Neural cell (in vitro differentiated cells): ENCODE measurements at regions not wholly inside any gene's neighbourhood (a gene's known extent, or its start where the extent isn't known, plus 50 kb on each side); places are given as distances from the start of the nearest gene placed in this dataset.
A peak's percentile ranks its signal among the peaks of the same experiment; 100 is the strongest.

Experiments used
- CTCF ChIP-seq: fragments of 450-650 bp; IDR thresholded peaks from 2 replicates; pipeline ENCODE4 v1.5.1; 2014; ENCODE audit warnings: antibody characterized with exemption, mild to moderate bottlenecking, moderate library complexity; ENCODE audit not compliant: poor library complexity, severe bottlenecking
- EP300 ChIP-seq: fragments of 450-650 bp; conservative IDR thresholded peaks from 2 replicates; pipeline ENCODE4 v1.6.1; 2014; ENCODE audit warnings: antibody characterized with exemption, mild to moderate bottlenecking, moderate library complexity; ENCODE audit not compliant: poor library complexity, severe bottlenecking
- EZH2 ChIP-seq: fragments of 200-600, 300-800 bp; shearing (Covaris generic), sonication (generic); IDR thresholded peaks from 2 replicates; pipeline ENCODE4 v1.6.1; 2014; ENCODE audit warnings: antibody characterized with exemption, low read length, borderline replicate concordance, mild to moderate bottlenecking; ENCODE audit not compliant: insufficient read depth, poor library complexity, severe bottlenecking
- MXI1 ChIP-seq: fragments of 450-650 bp; conservative IDR thresholded peaks from 2 replicates; pipeline ENCODE4 v1.6.1; 2014; ENCODE audit warnings: antibody characterized with exemption, mild to moderate bottlenecking; ENCODE audit not compliant: poor library complexity, severe bottlenecking
- RAD21 ChIP-seq: fragments of 450-650 bp; conservative IDR thresholded peaks from 2 replicates; pipeline ENCODE4 v1.6.1; 2014; ENCODE audit warnings: antibody characterized with exemption, mild to moderate bottlenecking, moderate library complexity
- TAF1 ChIP-seq: IDR thresholded peaks from 2 replicates; pipeline ENCODE4 v1.6.1; 2012; ENCODE audit warnings: low read depth

DNA sequence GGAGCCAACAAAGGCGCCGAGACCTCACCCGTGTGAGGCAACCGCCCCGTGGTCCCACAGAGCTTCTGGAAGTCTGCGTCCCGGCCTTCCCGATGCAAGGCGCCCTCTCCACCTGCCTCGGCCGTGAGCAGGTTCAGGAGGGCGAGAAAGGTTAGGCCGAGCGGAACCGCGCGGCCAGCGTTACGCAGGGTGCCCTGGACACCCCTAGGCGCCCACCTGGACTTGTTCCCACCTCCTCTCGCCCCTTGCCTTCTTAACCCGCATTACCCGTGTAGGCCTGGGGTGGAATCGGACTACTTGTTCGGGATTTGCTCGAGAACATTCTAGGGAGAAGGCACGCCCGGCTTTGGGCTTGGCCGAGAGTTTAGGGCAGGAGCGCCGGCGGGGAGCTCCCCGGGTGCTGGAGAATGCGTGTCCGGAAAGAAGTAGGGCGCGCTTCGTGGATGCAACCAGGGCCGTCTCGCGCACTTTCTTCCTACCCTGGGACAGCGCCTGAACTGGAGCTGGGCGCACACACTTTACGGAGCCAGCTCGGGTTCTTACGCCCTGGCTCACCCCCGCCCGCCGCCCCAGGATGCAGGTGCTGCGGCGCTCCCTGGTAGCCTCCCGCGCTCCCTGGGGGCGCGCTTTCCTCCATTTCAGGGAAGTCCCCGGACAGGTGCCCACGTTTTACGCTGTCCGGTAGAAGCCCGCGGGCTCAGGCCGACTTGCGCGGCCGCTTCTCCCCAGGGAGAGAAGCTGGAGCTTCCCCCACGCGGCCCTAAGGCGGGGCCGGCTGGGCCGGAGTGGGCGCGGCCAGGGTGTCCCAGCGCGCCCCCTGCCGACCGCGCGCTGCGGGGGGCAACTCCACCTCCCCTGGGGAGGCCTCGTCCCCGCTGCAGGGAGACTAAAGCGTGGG is 74.5 kb downstream of the INSIG1 start:
- TF ChIP-seq CTCF, result no peak
- no peak for TF ChIP-seq RAD21
- no peak for TF ChIP-seq TAF1
- no peak for TF ChIP-seq EP300
- TF ChIP-seq MXI1, result no peak
- peak; percentile 67 for TF ChIP-seq EZH2
